DOHH2 (cell line): ENCODE measurements at regions not wholly inside any gene's neighbourhood (a gene's known extent, or its start where the extent isn't known, plus 50 kb on each side); places are given as distances from the start of the nearest gene placed in this dataset.

ENCODE experiments used
- H3F3A ChIP-seq: fragments of 200-600 bp; sonication (generic), shearing (Covaris generic); 2 replicates; pipeline ENCODE4 v1.6.0; 2016; ENCODE audit warnings: antibody characterized with exemption, mild to moderate bottlenecking; ENCODE audit not compliant: control insufficient read depth, insufficient read depth
- H3K27ac ChIP-seq: fragments of 200-600 bp; sonication (generic); 2 replicates; pipeline ENCODE4 v1.5.1; 2014; ENCODE audit warnings: low read depth, mild to moderate bottlenecking, low read length, moderate library complexity
- H3K27me3 ChIP-seq: fragments of 200-600 bp; sonication (generic); 2 replicates; pipeline ENCODE4 v1.6.1; 2014; ENCODE audit warnings: mild to moderate bottlenecking, low read length, mixed read lengths; ENCODE audit not compliant: control insufficient read depth
- H3K36me3 ChIP-seq: fragments of 200-600 bp; sonication (generic); 2 replicates; pipeline ENCODE4 v1.6.1; 2014; ENCODE audit warnings: mild to moderate bottlenecking, low read length, moderate library complexity, mixed read lengths; ENCODE audit not compliant: control insufficient read depth
- H3K4me1 ChIP-seq: fragments of 200-600 bp; sonication (generic); 2 replicates; pipeline ENCODE4 v1.6.1; 2014; ENCODE audit warnings: mild to moderate bottlenecking, low read length, mixed read lengths; ENCODE audit not compliant: control insufficient read depth
- H3K4me2 ChIP-seq: fragments of 200-600 bp; sonication (generic); 2 replicates; pipeline ENCODE4 v1.6.0; 2014; ENCODE audit warnings: mild to moderate bottlenecking, low read length, moderate library complexity
- H3K4me3 ChIP-seq: fragments of 200-600 bp; sonication (generic); 2 replicates; pipeline ENCODE4 v1.5.1; 2014; ENCODE audit warnings: mild to moderate bottlenecking, low read length, mixed read lengths
- H3K79me2 ChIP-seq: fragments of 200-600 bp; sonication (generic); 2 replicates; pipeline ENCODE4 v1.6.1; 2014; ENCODE audit warnings: mild to moderate bottlenecking, low read length, mixed read lengths; ENCODE audit not compliant: control insufficient read depth
- H3K9me2 ChIP-seq: fragments of 200-600 bp; sonication (generic); replicated peaks from 2 replicates; pipeline ENCODE4 v1.6.1; 2014; ENCODE audit warnings: mild to moderate bottlenecking, low read length, mixed read lengths; ENCODE audit not compliant: control insufficient read depth
- H3K9me3 ChIP-seq: fragments of 200-600 bp; sonication (generic); 2 replicates; pipeline ENCODE4 v1.6.1; 2014; ENCODE audit warnings: antibody characterized with exemption, low read length, mixed read lengths; ENCODE audit not compliant: control insufficient read depth, insufficient read depth
- H4K20me1 ChIP-seq: fragments of 200-600 bp; sonication (generic); 2 replicates; pipeline ENCODE4 v1.6.0; 2014; ENCODE audit warnings: low read depth, mild to moderate bottlenecking, antibody characterized with exemption, low read length, moderate library complexity; ENCODE audit not compliant: control insufficient read depth, insufficient read depth
- EZH2phosphoT487 ChIP-seq: fragments of 200-600 bp; sonication (generic); IDR thresholded peaks from 2 replicates; pipeline ENCODE4 v1.6.1; 2017; ENCODE audit warnings: borderline replicate concordance, mild to moderate bottlenecking, antibody characterized with exemption, low read length, moderate library complexity, mixed read lengths
- TF ChIP-seq, protein P1 (sequence below): fragments of 200-600 bp; sonication (generic); IDR thresholded peaks from one replicate; pipeline ENCODE4 v1.5.1; 2014; ENCODE audit warnings: antibody characterized with exemption, mild to moderate bottlenecking, low read depth, low read length; ENCODE audit not compliant: poor library complexity, severe bottlenecking

DNA sequence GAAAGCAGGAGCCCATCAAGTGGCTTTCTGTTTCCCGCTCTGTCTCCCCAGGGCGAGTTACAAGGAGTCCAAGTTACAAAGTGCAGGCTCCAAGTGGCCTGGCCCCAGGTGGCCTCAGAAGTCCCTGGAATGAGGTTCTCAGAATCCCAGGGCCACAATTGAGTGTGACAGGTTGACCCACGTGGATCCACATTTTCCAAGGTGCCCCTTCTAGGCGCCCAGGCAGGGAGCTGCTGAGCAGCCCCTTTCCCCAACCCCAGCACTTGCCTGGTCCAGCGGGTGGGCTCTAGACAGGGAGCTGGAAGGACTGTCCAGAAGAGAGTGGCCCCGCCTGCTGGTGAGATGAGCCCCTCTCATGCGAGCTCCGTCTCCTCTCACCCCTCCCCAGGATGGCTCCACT is 253.4 kb downstream of the CYP26B1 start:
- Histone ChIP-seq H3K27ac (no peak overlapping the region), H3K4me1 (no peaks in the 10 kb centered on the region), H3K4me3 (no peak overlapping the region), H4K20me1 (no peaks in the 10 kb centered on the region), H3F3A (no peaks in the 10 kb centered on the region), H3K79me2 (no peaks in the 10 kb centered on the region), H3K9me2 (no peaks in the 10 kb centered on the region), H3K36me3 (no peaks in the 10 kb centered on the region), H3K4me2 (no peak overlapping the region), H3K9me3 (no peaks in the 10 kb centered on the region), H3K27me3 (no peaks in the 10 kb centered on the region)
- TF ChIP-seq EZH2phosphoT487: no peak
- TF ChIP-seq, protein P1, sequence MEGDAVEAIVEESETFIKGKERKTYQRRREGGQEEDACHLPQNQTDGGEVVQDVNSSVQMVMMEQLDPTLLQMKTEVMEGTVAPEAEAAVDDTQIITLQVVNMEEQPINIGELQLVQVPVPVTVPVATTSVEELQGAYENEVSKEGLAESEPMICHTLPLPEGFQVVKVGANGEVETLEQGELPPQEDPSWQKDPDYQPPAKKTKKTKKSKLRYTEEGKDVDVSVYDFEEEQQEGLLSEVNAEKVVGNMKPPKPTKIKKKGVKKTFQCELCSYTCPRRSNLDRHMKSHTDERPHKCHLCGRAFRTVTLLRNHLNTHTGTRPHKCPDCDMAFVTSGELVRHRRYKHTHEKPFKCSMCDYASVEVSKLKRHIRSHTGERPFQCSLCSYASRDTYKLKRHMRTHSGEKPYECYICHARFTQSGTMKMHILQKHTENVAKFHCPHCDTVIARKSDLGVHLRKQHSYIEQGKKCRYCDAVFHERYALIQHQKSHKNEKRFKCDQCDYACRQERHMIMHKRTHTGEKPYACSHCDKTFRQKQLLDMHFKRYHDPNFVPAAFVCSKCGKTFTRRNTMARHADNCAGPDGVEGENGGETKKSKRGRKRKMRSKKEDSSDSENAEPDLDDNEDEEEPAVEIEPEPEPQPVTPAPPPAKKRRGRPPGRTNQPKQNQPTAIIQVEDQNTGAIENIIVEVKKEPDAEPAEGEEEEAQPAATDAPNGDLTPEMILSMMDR: no peak

DNA sequence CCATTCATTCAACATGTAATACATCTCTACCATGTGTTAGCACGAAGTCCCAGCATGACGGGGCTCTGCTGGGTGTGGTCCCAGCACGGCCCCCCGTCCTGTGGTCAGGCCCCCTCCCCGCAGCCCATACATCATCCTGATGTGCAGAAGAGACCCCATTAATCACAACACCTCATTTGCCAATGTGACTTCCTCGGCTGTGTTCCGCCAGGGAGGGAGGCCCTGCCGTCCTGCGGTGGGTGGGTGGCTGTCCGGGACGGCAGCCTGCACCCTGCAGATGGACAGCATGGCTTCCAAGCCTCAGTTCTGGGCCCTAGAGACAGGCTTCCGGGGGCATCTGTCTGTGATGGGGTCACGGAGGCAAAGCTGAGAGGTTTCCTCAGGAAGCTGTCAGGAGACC is 254.0 kb downstream of the CYP26B1 start:
- TF ChIP-seq, protein P1: no peak
- TF ChIP-seq EZH2phosphoT487: no peak
- Histone ChIP-seq H3F3A (no peaks in the 10 kb centered on the region), H3K9me3 (no peaks in the 10 kb centered on the region), H3K9me2 (no peaks in the 10 kb centered on the region), H3K27ac (no peak overlapping the region), H3K36me3 (no peaks in the 10 kb centered on the region), H3K4me2 (no peak overlapping the region), H3K4me3 (no peak overlapping the region), H3K4me1 (no peaks in the 10 kb centered on the region), H3K27me3 (no peaks in the 10 kb centered on the region), H4K20me1 (no peaks in the 10 kb centered on the region), H3K79me2 (no peaks in the 10 kb centered on the region)

DNA sequence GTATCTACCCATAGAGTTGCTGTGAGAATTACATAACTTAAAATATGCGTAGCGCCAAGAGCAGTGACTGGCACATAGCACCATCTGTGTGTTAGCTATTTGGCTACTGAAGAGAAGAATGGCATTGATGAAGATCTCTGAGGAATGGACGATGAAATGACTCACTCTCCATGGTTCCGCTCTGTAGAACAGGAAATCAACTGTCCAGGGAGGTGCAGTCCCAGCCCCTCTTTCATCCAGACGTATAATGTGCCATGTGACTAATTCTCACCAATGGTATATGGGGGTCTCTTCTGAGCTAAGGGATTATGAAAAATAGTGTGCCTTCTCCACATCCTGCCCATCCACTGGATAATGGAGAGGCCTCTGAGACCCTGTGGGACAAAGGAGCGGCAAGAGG is 254.8 kb downstream of the CYP26B1 start:
- no peaks in the 10 kb centered on the region for H3K79me2 ChIP-seq
- TF ChIP-seq, protein P1: no peak
- H3K9me3 ChIP-seq: no peaks in the 10 kb centered on the region
- H3K36me3 ChIP-seq: no peaks in the 10 kb centered on the region
- no peaks in the 10 kb centered on the region for H3K9me2 ChIP-seq
- no peak overlapping the region for H3K4me2 ChIP-seq
- no peaks in the 10 kb centered on the region for H4K20me1 ChIP-seq
- H3K27me3 ChIP-seq: no peaks in the 10 kb centered on the region
- no peaks in the 10 kb centered on the region for H3F3A ChIP-seq
- no peaks in the 10 kb centered on the region for H3K4me1 ChIP-seq
- H3K4me3 ChIP-seq: no peak overlapping the region
- H3K27ac ChIP-seq: no peak overlapping the region

DNA sequence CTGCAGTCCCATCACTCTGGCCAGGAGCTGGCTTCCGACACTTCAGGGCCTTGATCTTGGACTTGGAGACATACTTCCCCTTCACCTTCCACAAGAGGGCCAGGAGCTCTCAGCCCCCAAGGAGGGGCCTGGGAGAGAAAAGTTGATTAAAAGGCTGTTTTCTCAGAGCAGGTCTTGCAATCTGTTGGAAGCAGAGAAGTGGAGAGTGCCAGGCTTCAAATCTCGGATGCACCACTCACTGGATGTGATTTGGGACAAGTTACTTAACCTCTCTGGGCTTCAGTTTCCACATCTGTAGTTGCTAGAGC is 255.3 kb downstream of the CYP26B1 start:
- Histone ChIP-seq H3K4me1 (no peaks in the 10 kb centered on the region), H3K79me2 (no peaks in the 10 kb centered on the region), H3K27me3 (no peaks in the 10 kb centered on the region), H3K9me3 (no peaks in the 10 kb centered on the region), H3K27ac (no peak overlapping the region), H3K36me3 (no peaks in the 10 kb centered on the region), H4K20me1 (no peaks in the 10 kb centered on the region), H3F3A (no peaks in the 10 kb centered on the region), H3K4me3 (no peak overlapping the region), H3K9me2 (no peaks in the 10 kb centered on the region), H3K4me2 (no peak overlapping the region)
- TF ChIP-seq EZH2phosphoT487: no peak
- TF ChIP-seq, protein P1: no peak
